ENCODE measurements at regions not wholly inside any gene's neighbourhood (a gene's known extent, or its start where the extent isn't known, plus 50 kb on each side); places are given as distances from the start of the nearest gene placed in this dataset.

GRCh38 chr18:9038277-9038871 is 64.1 kb upstream of the NDUFV2 start:
- Histone ChIP-seq H3K9me3 (no peaks in the 10 kb centered on the region), H3K4me1 (no peaks in the 10 kb centered on the region), H3K27ac (no peak overlapping the region), H3K27me3 (no peaks in the 10 kb centered on the region), H3K4me3 (no peak overlapping the region), H3K36me3 (replicated peaks in 1 of 2; ENCODE audit: insufficient read depth in 1 of 2, low read depth in 2 of 2) (no peaks in the 10 kb centered on the region)
- intact Hi-C loops (cut with DNase I): no loop called here
- ATAC-seq: no peak
- 82 to 84% methylated on average over 7 of the region's 7 CpGs for WGBS, 2 donors
- TF ChIP-seq, protein P1, sequence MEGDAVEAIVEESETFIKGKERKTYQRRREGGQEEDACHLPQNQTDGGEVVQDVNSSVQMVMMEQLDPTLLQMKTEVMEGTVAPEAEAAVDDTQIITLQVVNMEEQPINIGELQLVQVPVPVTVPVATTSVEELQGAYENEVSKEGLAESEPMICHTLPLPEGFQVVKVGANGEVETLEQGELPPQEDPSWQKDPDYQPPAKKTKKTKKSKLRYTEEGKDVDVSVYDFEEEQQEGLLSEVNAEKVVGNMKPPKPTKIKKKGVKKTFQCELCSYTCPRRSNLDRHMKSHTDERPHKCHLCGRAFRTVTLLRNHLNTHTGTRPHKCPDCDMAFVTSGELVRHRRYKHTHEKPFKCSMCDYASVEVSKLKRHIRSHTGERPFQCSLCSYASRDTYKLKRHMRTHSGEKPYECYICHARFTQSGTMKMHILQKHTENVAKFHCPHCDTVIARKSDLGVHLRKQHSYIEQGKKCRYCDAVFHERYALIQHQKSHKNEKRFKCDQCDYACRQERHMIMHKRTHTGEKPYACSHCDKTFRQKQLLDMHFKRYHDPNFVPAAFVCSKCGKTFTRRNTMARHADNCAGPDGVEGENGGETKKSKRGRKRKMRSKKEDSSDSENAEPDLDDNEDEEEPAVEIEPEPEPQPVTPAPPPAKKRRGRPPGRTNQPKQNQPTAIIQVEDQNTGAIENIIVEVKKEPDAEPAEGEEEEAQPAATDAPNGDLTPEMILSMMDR (IDR thresholded peaks at IDR 0.05): no peak
- TF ChIP-seq POLR2A (IDR thresholded peaks at IDR 0.05): no peak
- DNase-seq: no peak

DNA sequence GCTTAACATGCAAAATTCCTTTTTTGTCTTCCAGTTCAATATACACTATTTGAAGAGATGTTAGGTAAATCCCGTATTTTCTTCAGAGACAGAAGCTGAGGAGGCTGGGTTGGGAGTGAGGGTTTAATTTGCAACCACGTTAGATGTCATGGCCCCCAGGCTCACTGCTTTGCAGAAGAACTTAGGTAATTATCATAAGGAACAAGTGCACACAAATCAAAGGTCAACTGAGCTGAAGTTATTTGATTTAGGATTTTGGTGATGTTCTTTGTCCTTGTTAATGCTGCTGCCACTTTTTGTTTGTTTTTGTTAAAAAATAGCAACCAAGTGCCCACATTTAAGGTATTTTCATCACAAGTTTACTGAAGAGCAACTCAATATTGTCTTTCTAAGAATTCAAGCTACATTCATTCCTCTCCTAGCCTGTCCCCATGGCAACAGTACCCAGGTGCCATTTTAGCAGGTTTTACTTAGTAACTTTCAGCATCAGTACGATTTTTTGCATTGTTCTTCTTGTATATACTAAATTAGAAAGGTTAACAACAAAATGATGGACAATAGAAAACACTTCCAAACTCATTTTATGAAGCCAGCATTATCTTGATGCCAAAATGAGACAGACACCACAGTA is 62.9 kb upstream of the NDUFV2 start:
- intact Hi-C loops (cut with DNase I): no loop called here
- Histone ChIP-seq H3K9me3 (no peaks in the 10 kb centered on the region), H3K4me1 (no peaks in the 10 kb centered on the region), H3K27ac (no peak overlapping the region), H3K4me3 (no peak overlapping the region), H3K27me3 (no peaks in the 10 kb centered on the region), H3K36me3 (replicated peaks in 1 of 2; ENCODE audit: insufficient read depth in 1 of 2, low read depth in 2 of 2) (no peaks in the 10 kb centered on the region)
- ATAC-seq (no peak), DNase-seq (no peak)
- TF ChIP-seq, protein P1 (IDR thresholded peaks at IDR 0.05): no peak
- TF ChIP-seq POLR2A (IDR thresholded peaks at IDR 0.05): no peak
- WGBS, 2 donors: 66 to 69% methylated on average over 3 of the region's 3 CpGs

DNA sequence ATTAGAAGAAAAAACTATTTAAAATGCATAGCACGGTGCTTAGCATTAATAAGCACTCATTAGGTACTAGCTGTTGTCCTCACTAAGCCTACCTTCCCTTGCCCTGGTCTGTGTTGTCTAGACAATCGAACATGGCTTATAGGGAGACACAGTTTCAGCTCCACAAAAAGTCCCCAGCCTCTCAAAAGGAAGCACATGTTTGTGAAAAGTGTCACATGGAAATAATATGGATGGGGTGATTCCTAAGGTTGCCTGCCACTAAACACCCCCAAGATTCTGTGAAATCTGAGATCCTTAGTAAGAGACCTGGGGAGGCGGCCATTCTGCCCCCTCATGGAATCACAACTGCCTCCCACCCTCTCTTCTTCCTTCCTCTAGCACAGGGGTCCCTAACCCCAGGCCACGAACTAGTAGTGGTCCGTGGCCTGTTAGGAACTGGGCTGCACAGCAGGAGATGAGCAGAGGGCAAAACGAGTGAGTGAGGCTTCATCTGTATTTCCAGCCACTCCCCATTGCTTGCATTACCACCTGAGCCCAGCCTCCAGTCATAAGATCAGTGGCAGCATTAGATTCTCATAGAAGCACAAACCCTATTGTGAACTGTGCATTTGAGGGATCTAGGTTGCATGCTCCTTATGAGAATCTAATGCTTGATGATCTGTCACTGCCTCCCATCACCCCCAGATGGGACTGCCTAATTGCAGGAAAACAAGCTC is 59.6 kb upstream of the NDUFV2 start:
- no peak for DNase-seq
- ATAC-seq: no peak
- Histone ChIP-seq H3K27ac (no peak overlapping the region), H3K27me3 (no peaks in the 10 kb centered on the region), H3K36me3 (replicated peaks in 1 of 2; ENCODE audit: insufficient read depth in 1 of 2, low read depth in 2 of 2) (no peaks in the 10 kb centered on the region), H3K9me3 (no peaks in the 10 kb centered on the region), H3K4me3 (no peak overlapping the region), H3K4me1 (no peaks in the 10 kb centered on the region)
- TF ChIP-seq POLR2A (IDR thresholded peaks at IDR 0.05): no peak
- TF ChIP-seq, protein P1 (IDR thresholded peaks at IDR 0.05): no peak
- WGBS, 2 donors: 70 to 79% methylated on average over 6 of the region's 6 CpGs
- intact Hi-C loops (cut with DNase I): no loop called here

DNA sequence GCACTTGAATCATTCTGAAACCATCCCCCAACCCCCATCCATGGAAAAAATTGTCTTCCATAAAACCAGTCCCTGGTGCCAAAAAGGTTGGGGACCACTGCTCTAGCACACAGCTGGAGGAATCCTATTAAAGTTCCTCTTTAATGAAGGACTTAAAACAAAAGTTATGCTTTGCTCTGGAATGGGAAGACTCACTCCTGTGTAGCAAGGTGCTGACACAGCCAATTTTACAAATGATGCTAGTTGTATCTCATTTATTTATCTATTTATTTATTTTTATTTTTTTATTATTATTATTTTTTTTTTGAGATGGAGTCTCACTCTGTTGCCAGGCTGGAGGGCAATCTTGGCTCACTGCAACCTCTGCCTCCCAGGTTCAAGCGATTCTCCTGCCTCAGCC is 58.9 kb upstream of the NDUFV2 start:
- TF ChIP-seq POLR2A (IDR thresholded peaks at IDR 0.05): no peak
- TF ChIP-seq, protein P1 (IDR thresholded peaks at IDR 0.05): no peak
- H3K9me3 ChIP-seq: no peaks in the 10 kb centered on the region
- H3K27ac ChIP-seq: no peak overlapping the region
- DNase-seq (no peak), ATAC-seq (no peak)
- no peaks in the 10 kb centered on the region for H3K27me3 ChIP-seq
- 92 to 100% methylated on average over 1 of the region's 1 CpG for WGBS, 2 donors
- H3K4me3 ChIP-seq: no peak overlapping the region
- no peaks in the 10 kb centered on the region for H3K4me1 ChIP-seq
- intact Hi-C loops (cut with DNase I): no loop called here
- no peaks in the 10 kb centered on the region for H3K36me3 ChIP-seq (replicated peaks in 1 of 2; ENCODE audit: insufficient read depth in 1 of 2, low read depth in 2 of 2)
